ENCODE measurements at regions not wholly inside any gene's neighbourhood (a gene's known extent, or its start where the extent isn't known, plus 50 kb on each side); places are given as distances from the start of the nearest gene placed in this dataset.
"Not testable (repeated sequence)": the region's sequence is repeated elsewhere in the genome, so short reads cannot be mapped to it uniquely, and the experiment has no call there.

- H4K20me1 ChIP-seq (ENCODE audit: insufficient read depth) = no peaks in the 10 kb centered on the region
- H3K9ac ChIP-seq (ENCODE audit: low read length) = no peak overlapping the region
- no peaks in the 10 kb centered on the region for H3F3A ChIP-seq (ENCODE audit: insufficient read depth, low read length, poor library complexity, severe bottlenecking)
- no peak overlapping the region for H3K27ac ChIP-seq (ENCODE audit: low read length)
- H2AFZ ChIP-seq (ENCODE audit: low read depth, low read length) = no peak overlapping the region
- H3K4me3 ChIP-seq (ENCODE audit: low read length) = no peak overlapping the region
- H3K27me3 ChIP-seq (ENCODE audit: insufficient read depth, low read depth, low read length) = no peaks in the 10 kb centered on the region
- no peak for TF ChIP-seq SMC3 (conservative IDR thresholded peaks at IDR 0.05; ENCODE audit: poor library complexity)
- TF ChIP-seq TAF1 (IDR thresholded peaks at IDR 0.05; ENCODE audit: low read depth) = no peak
- TF ChIP-seq RAD21 (conservative IDR thresholded peaks at IDR 0.05) = no peak
- TF ChIP-seq CTCF (IDR thresholded peaks at IDR 0.05; ENCODE audit: poor library complexity, severe bottlenecking) = no peak
- TF ChIP-seq MXI1 (conservative IDR thresholded peaks at IDR 0.05; ENCODE audit: poor library complexity, severe bottlenecking) = no peak
- no peak for TF ChIP-seq POLR2AphosphoS5 (IDR thresholded peaks at IDR 0.05)
- TF ChIP-seq EZH2 (IDR thresholded peaks at IDR 0.05; ENCODE audit: borderline replicate concordance, insufficient read depth, low read length, poor library complexity, severe bottlenecking) = no peak
- TF ChIP-seq EP300 (conservative IDR thresholded peaks at IDR 0.05; ENCODE audit: poor library complexity, severe bottlenecking) = no peak
- TF ChIP-seq REST (IDR thresholded peaks at IDR 0.05; ENCODE audit: borderline replicate concordance) = no peak
- no peak overlapping the region for H3K4me2 ChIP-seq (ENCODE audit: low read length)
- H3K9me3 ChIP-seq (ENCODE audit: low read length) = no peaks in the 10 kb centered on the region
- H3K9me2 ChIP-seq (ENCODE audit: insufficient read depth, low read length) = no peaks in the 10 kb centered on the region
- no peaks in the 10 kb centered on the region for H3K79me2 ChIP-seq (replicated peaks; ENCODE audit: insufficient read depth, low read length)
- no peaks in the 10 kb centered on the region for H3K36me3 ChIP-seq (ENCODE audit: insufficient read depth, low read length)
These were observed 185.0 kb upstream of the FAM241A start for GRCh38 chr4:111960241-111960667.

GRCh38 chr4:111961026-111961425, 184.2 kb upstream of the FAM241A start:
- not testable (repeated sequence) for H3K79me2 ChIP-seq (replicated peaks; ENCODE audit: insufficient read depth, low read length); H3K9ac ChIP-seq (ENCODE audit: low read length); H3K4me3 ChIP-seq (ENCODE audit: low read length); H3K27me3 ChIP-seq (ENCODE audit: insufficient read depth, low read depth, low read length); H2AFZ ChIP-seq (ENCODE audit: low read depth, low read length); H3K27ac ChIP-seq (ENCODE audit: low read length); H3K36me3 ChIP-seq (ENCODE audit: insufficient read depth, low read length); H3K4me2 ChIP-seq (ENCODE audit: low read length); H3K9me3 ChIP-seq (ENCODE audit: low read length); H4K20me1 ChIP-seq (ENCODE audit: insufficient read depth); H3K9me2 ChIP-seq (ENCODE audit: insufficient read depth, low read length); H3F3A ChIP-seq (ENCODE audit: insufficient read depth, low read length, poor library complexity, severe bottlenecking)

- TF ChIP-seq REST (IDR thresholded peaks at IDR 0.05; ENCODE audit: borderline replicate concordance) (no peak), TAF1 (IDR thresholded peaks at IDR 0.05; ENCODE audit: low read depth) (no peak), POLR2AphosphoS5 (IDR thresholded peaks at IDR 0.05) (no peak)
- no peaks in the 10 kb centered on the region for H3K27me3 ChIP-seq (ENCODE audit: insufficient read depth, low read depth, low read length)
- H3K27ac ChIP-seq (ENCODE audit: low read length) = no peak overlapping the region
- H3K9me2 ChIP-seq (ENCODE audit: insufficient read depth, low read length) = no peaks in the 10 kb centered on the region
- H3K4me2 ChIP-seq (ENCODE audit: low read length) = no peak overlapping the region
- H3K9me3 ChIP-seq (ENCODE audit: low read length) = no peaks in the 10 kb centered on the region
- no peaks in the 10 kb centered on the region for H4K20me1 ChIP-seq (ENCODE audit: insufficient read depth)
- no peak overlapping the region for H2AFZ ChIP-seq (ENCODE audit: low read depth, low read length)
- H3K9ac ChIP-seq (ENCODE audit: low read length) = no peak overlapping the region
- H3F3A ChIP-seq (ENCODE audit: insufficient read depth, low read length, poor library complexity, severe bottlenecking) = no peaks in the 10 kb centered on the region
- H3K4me3 ChIP-seq (ENCODE audit: low read length) = no peak overlapping the region
- no peaks in the 10 kb centered on the region for H3K79me2 ChIP-seq (replicated peaks; ENCODE audit: insufficient read depth, low read length)
- no peaks in the 10 kb centered on the region for H3K36me3 ChIP-seq (ENCODE audit: insufficient read depth, low read length)
These were observed 183.4 kb upstream of the FAM241A start for GRCh38 chr4:111961809-111962208.
